ENCODE measurements at regions not wholly inside any gene's neighbourhood (a gene's known extent, or its start where the extent isn't known, plus 50 kb on each side); places are given as distances from the start of the nearest gene placed in this dataset.

GRCh38 chr4:22881411-22881810 is 188.7 kb downstream of the GBA3 start:
- TF ChIP-seq POLR2AphosphoS5 (IDR thresholded peaks at IDR 0.05) (no peak), POLR2A (IDR thresholded peaks at IDR 0.05) (no peak), CTCF (IDR thresholded peaks at IDR 0.05) (no peak), EP300 (IDR thresholded peaks at IDR 0.05) (no peak)
